Left forelimb (tissue), 1 donor: ENCODE measurements at regions not wholly inside any gene's neighbourhood (a gene's known extent, or its start where the extent isn't known, plus 50 kb on each side); places are given as distances from the start of the nearest gene placed in this dataset.

ENCODE experiments used
- DNase-seq: peaks from one replicate; pipeline ENCODE4 v3.0.0-alpha.2; 2018; ENCODE audit warnings: low spot score

- no peak for DNase-seq
These were observed 52.0 kb upstream of the OSBPL8 start for GRCh38 chr12:76611533-76611932.

DNA sequence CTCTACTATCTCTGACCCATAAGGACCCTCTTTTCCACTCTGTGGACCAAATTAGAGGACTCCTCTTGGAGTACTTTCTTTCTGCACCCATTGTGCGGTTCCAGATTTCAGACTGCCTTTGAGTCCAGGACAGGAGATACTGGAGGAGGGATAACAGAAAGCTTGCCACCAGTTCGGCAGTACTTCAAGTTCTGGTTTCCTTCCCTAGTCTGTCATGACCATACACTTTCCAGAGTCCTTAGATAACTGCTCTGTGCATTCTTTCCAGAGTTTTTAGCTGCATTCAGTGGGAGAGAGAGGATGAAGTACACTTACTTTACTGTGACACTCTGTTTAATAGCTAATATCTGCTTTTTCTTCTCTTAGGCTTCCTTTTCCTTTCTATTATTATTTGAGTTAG is 54.8 kb upstream of the OSBPL8 start:
- DNase-seq, result no peak

- DNase-seq, result no peak
These were observed 58.5 kb upstream of the OSBPL8 start for GRCh38 chr12:76618031-76618430.

DNA sequence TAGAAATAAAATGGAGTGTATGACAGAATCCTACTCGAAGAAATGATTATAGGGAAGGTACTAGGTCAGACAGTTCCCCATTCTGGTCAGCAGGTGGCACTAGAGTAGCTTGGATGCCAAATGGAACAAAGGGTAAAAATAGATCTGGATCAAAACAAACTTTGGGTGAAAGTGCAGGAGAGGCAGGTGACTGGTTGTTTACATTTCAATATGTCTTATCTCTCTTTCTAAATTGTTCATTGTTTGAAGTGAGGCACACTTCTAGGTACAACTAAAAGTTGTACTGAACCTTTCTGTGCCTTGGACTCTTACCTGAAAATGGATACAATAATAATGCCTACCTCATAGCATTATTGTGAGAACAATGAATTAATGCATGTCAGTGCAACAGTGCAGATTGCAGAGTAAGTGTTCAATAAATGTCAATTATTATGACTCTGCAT is 62.0 kb upstream of the OSBPL8 start:
- DNase-seq, result no peak

DNA sequence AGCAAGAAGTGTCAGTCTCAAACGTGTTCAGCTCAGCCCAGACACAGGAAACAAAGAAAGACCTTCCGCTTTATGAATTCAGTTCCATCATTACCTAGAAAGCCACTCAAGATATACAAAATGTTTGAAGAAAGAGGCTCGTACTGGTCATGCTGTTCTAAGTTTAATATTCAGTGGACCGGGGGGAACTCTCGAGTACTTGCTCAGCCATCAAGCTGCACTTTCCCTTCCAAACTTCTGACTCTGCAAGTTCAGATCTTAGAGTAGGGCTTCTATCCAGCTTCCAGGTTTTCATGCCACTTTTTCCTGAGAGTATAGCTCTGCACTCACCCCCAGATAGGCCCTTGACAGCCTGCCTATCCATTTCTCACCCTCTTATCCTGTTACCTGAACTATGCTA is 62.8 kb upstream of the OSBPL8 start:
- DNase-seq, result no peak

- no peak for DNase-seq
These were observed 63.3 kb upstream of the OSBPL8 start for GRCh38 chr12:76622915-76623314.

GRCh38 chr12:76623931-76624330 is 64.4 kb upstream of the OSBPL8 start:
- no peak for DNase-seq

- DNase-seq, result no peak
These were observed 68.0 kb upstream of the OSBPL8 start for GRCh38 chr12:76627346-76628135.

DNA sequence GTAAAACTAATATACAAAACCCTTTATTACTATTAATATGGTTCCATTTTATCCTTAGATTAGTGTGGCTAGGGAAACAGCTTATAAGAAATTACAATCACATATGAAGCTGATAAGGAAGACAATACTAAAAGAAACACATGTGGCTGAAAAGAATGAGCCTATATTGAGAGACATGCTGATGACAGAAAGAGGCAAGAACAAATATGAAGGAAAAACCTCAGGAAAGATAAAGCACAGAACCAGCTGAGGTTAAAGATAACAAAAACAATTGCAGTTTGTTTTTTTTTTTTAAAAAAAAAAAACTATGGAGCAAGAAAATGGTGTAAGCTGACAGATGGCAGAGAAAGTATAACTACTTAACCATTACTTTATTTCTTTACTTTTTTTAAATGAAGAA is 69.2 kb upstream of the OSBPL8 start:
- no peak for DNase-seq

- no peak for DNase-seq
These were observed 72.2 kb upstream of the OSBPL8 start for GRCh38 chr12:76631741-76632140.

DNA sequence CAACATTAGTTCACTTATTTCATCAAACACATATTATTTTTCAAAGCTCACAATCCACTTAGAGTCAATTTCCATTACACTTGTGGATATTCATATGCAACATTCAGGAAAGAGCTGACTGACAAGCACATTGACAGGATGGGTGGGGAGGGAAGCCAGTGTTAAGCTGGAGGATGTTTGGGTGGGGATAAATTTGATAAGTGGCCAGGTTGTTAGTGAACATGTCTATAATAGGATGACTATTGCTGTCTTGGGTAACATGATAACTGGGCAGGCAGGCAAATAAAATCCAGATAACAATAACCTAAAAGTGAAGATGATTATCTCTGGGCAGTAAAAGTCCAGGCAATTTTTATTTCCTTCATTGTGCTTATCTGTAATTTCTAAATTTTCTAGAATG is 73.8 kb upstream of the OSBPL8 start:
- DNase-seq, result no peak

DNA sequence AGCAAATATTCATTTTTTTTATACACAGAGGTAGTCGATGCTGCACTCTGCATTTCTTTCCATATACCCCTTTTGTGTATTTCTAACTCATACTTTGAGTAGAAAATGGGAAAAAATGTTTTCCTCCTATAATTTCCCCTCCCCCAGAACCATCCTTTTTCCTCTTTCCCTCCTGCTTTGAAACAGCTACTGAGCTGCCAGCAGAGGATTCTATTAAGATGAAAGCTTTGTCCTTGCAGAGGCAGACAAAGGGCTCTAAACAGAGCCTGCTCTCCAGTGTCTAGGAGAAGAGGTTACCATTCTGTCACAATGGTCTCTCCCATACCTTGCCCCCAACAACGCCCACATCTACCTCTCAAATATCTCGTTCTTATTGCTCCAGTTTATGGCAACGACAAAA is 74.6 kb upstream of the OSBPL8 start:
- DNase-seq, result no peak

DNA sequence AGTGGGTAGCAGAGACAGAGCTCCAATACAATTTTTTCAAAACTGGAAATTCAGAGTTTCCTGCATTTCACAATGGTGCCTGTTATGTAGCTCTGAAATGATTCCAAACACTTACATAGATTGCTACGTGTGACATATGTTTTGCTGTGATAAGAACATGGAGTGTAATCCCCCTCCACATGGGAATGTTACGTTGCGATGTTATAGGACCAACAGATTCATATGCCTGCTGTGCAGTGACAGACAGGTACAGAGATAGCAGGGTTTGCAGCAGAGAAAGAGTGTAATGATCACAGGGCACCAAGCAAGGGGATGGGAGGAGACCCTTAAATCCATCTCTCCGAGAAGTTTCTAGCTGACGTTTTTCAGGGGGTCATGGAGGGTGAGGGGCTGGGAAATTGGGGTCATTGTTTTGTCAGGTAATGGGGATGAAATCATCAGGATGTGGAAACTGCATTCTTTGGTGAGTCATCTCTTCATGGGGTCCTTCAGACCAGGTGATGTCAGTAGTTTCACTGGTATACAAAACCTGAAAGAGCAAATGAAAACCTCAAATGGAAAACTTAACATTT is 76.6 kb upstream of the OSBPL8 start:
- DNase-seq, result no peak

DNA sequence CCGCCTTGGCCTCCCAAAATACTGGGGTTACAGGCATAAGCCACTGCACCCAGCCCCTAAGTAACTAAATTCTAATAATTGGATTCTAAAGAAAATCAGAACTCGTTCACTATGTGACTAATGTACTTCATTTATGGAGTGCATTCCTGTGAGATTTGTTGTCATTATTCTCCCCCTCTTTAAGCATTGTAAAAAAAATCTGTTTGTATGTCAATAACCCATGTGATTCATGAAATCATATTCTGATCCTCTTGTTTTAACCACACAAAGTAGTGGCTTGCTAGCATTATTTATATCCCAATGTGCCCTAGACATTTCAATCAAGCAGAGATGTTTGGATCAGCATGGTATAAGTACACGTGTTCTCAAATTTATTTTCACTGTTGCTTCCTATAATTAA is 78.2 kb upstream of the OSBPL8 start:
- no peak for DNase-seq

- DNase-seq, result no peak
These were observed 80.1 kb upstream of the OSBPL8 start for GRCh38 chr12:76639646-76640045.

- DNase-seq, result no peak
These were observed 81.5 kb upstream of the OSBPL8 start for GRCh38 chr12:76641073-76641472.

- DNase-seq, result no peak
These were observed 82.4 kb upstream of the OSBPL8 start for GRCh38 chr12:76641961-76642360.

DNA sequence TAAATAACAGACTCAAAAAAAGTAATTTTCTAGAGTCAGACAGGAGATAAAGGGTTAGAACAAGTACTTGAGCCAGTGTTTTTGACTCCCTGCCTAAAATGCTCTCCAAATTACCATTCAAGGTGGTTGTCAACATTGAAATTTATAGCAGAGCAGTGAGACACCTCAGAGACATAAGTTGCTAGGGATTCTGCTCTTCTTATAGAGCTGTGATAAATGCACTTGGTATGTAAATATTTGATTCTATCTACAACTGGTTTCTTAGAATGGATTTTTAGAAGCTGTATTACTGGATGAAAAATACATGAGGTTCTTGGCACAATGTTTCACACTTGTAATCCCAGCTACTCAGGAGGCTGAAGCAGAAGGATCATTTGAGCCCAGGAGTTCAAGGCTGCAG is 83.9 kb upstream of the OSBPL8 start:
- no peak for DNase-seq

- no peak for DNase-seq
These were observed 85.4 kb upstream of the OSBPL8 start for GRCh38 chr12:76644950-76645349.

DNA sequence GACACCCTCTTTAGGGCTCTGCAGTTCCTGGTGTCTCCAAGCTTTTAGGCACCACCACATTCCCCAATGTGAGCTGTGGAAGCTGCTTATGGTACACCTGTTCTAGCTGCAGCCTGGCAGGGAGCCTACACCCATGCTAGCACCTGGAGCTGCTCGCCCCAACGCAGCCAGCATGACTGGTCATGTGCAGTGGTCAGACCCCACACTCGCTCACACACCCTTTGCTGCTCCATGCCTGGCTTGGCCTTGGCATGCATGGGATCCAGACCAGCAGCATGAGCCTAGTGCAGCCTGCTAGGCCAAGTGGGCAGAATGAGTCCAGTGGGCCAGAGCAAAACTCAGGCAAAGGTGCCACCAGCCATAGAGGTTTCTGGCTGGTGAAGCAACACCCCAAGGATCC is 86.4 kb upstream of the OSBPL8 start:
- no peak for DNase-seq

GRCh38 chr12:76646366-76646765 is 86.8 kb upstream of the OSBPL8 start:
- no peak for DNase-seq

GRCh38 chr12:76649099-76649498 is 89.5 kb upstream of the OSBPL8 start:
- no peak for DNase-seq

- DNase-seq, result no peak
These were observed 92.8 kb upstream of the OSBPL8 start for GRCh38 chr12:76652402-76652801.

- DNase-seq, result no peak
These were observed 93.8 kb upstream of the OSBPL8 start for GRCh38 chr12:76653342-76653741.
